KBM-7 (cell line): ENCODE measurements at regions not wholly inside any gene's neighbourhood (a gene's known extent, or its start where the extent isn't known, plus 50 kb on each side); places are given as distances from the start of the nearest gene placed in this dataset.
A peak's percentile ranks its signal among the peaks of the same experiment; 100 is the strongest.
"Not testable (repeated sequence)": the region's sequence is repeated elsewhere in the genome, so short reads cannot be mapped to it uniquely, and the experiment has no call there.

Experiments
- DNase-seq: peaks from one replicate; pipeline ENCODE4 v3.0.0-alpha.2; 2015
- in situ Hi-C: fragments of 300-500 bp; cut with MboI; formaldehyde crosslinking; loops from 2 replicates; pipeline ENCODE4 v1.14.3; 2020; ENCODE audit warnings: low sequenced_read_pairs, low pct_unique_long_range_greater_than_20kb, mixed read lengths

- in situ Hi-C loops: no loop called here
- DNase-seq: no peak
Observed at GRCh38 chrX:34437586-34437985, 219.5 kb downstream of the TMEM47 start.

- no peak for DNase-seq
- in situ Hi-C loops: no loop called here
Observed at GRCh38 chrX:34426334-34426733, 230.8 kb downstream of the TMEM47 start.

GRCh38 chrX:34406580-34406979, 250.5 kb downstream of the TMEM47 start:
- DNase-seq: no peak
- in situ Hi-C loops: no loop called here

- no peak for DNase-seq
- in situ Hi-C loops: no loop called here
Observed at GRCh38 chrX:34404386-34405070, 252.6 kb downstream of the TMEM47 start.

GRCh38 chrX:34401411-34401810, 255.7 kb downstream of the TMEM47 start:
- DNase-seq: no peak
- in situ Hi-C loops: no loop called here

- DNase-seq: no peak
- in situ Hi-C loops: no loop called here
Observed at GRCh38 chrX:34382416-34382815, 250.3 kb upstream of the FAM47A start.

GRCh38 chrX:34381241-34381640, 249.1 kb upstream of the FAM47A start:
- in situ Hi-C loops: no loop called here
- no peak for DNase-seq

- in situ Hi-C loops: no loop called here
- no peak for DNase-seq
Observed at GRCh38 chrX:34379891-34380290, 247.8 kb upstream of the FAM47A start.

- DNase-seq: no peak
- in situ Hi-C loops: no loop called here
Observed at GRCh38 chrX:34377645-34378044, 245.5 kb upstream of the FAM47A start.

GRCh38 chrX:34371754-34372153, 239.6 kb upstream of the FAM47A start:
- in situ Hi-C loops: no loop called here
- DNase-seq: no peak

GRCh38 chrX:34365471-34365870, 233.4 kb upstream of the FAM47A start:
- DNase-seq: peak; percentile 1
- in situ Hi-C loops: no loop called here

- no peak for DNase-seq
- in situ Hi-C loops: no loop called here
Observed at GRCh38 chrX:34350561-34351335, 218.6 kb upstream of the FAM47A start.

- no peak for DNase-seq
- in situ Hi-C loops: no loop called here
Observed at GRCh38 chrX:34343001-34343400, 210.9 kb upstream of the FAM47A start.

- in situ Hi-C loops: no loop called here
- DNase-seq: no peak
Observed at GRCh38 chrX:34341814-34342213, 209.7 kb upstream of the FAM47A start.

GRCh38 chrX:34341258-34341657, 209.1 kb upstream of the FAM47A start:
- DNase-seq: no peak
- in situ Hi-C loops: no loop called here

GRCh38 chrX:34338046-34338445, 205.9 kb upstream of the FAM47A start:
- in situ Hi-C loops: no loop called here
- DNase-seq: no peak

- DNase-seq, in situ Hi-C loops: not testable (repeated sequence)
Observed at GRCh38 chrX:34335376-34335775, 203.3 kb upstream of the FAM47A start.

GRCh38 chrX:34332334-34332733, 200.2 kb upstream of the FAM47A start:
- no peak for DNase-seq
- in situ Hi-C loops: no loop called here

GRCh38 chrX:34325460-34325859, 193.3 kb upstream of the FAM47A start:
- in situ Hi-C loops: no loop called here
- DNase-seq: no peak

- DNase-seq, in situ Hi-C loops: not testable (repeated sequence)
Observed at GRCh38 chrX:34320424-34320823, 188.3 kb upstream of the FAM47A start.

GRCh38 chrX:34300871-34301270, 168.8 kb upstream of the FAM47A start:
- in situ Hi-C loops: no loop called here
- DNase-seq: peak; percentile 58
